ENCODE measurements at regions not wholly inside any gene's neighbourhood (a gene's known extent, or its start where the extent isn't known, plus 50 kb on each side); places are given as distances from the start of the nearest gene placed in this dataset.

DNA sequence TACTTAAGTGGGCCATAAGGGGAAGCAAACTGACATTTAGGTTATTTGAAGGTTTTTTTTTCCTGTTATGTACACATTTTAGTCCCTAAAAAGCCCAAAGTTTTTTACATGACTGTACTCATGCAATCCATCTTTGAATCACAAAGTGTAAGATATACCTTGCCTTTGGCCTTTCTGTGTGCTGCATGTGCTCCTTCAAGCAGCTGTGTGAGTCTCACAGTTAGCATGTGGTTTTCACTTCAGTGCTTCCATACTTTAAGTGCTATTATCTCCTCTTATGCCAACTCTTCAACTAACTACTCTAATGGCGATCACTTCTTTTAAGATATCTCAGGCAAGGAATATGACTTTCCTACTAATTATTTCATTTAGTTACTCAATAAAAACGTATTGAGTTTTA, 597.1 kb upstream of the ACVR2A start:
- Mint-ChIP-seq H3K4me3 (no peak overlapping the region), H3K36me3 (ENCODE audit: low read depth) (peaks cover 1% of the 10 kb centered on the region; the same call in 2 of the 3 replicates), H3K27ac (no peak overlapping the region), H3K27me3 (ENCODE audit: insufficient read depth, low read depth, poor library complexity) (no peaks in the 10 kb centered on the region), H3K4me1 (no peaks in the 10 kb centered on the region), H3K9me3 (peaks cover under 1% of the 10 kb centered on the region; the same call in 2 of the 3 replicates)
- no peaks in the 10 kb centered on the region for H3K9me2 ChIP-seq (ENCODE audit: insufficient read depth)
- H3F3A ChIP-seq (replicated peaks; ENCODE audit: low read depth), result no peaks in the 10 kb centered on the region
- H3K4me1 ChIP-seq (ENCODE audit: insufficient read depth), result no peaks in the 10 kb centered on the region
- no peaks in the 10 kb centered on the region for H4K20me1 ChIP-seq (replicated peaks; ENCODE audit: insufficient read depth)
- TF ChIP-seq CREB1 (CRISPR knock-in tag; IDR thresholded peaks at IDR 0.05; ENCODE audit: low read depth) (no peak), STAT1 (IDR thresholded peaks at IDR 0.05; ENCODE audit: unreplicated experiment) (no peak), EZH2phosphoT487 (IDR thresholded peaks at IDR 0.05; ENCODE audit: unreplicated experiment) (no peak), POLR2AphosphoS5 (IDR thresholded peaks at IDR 0.05; ENCODE audit: low read depth) (no peak), JUNB (IDR thresholded peaks at IDR 0.05; ENCODE audit: unreplicated experiment) (no peak)
- TF ChIP-seq, protein P1, sequence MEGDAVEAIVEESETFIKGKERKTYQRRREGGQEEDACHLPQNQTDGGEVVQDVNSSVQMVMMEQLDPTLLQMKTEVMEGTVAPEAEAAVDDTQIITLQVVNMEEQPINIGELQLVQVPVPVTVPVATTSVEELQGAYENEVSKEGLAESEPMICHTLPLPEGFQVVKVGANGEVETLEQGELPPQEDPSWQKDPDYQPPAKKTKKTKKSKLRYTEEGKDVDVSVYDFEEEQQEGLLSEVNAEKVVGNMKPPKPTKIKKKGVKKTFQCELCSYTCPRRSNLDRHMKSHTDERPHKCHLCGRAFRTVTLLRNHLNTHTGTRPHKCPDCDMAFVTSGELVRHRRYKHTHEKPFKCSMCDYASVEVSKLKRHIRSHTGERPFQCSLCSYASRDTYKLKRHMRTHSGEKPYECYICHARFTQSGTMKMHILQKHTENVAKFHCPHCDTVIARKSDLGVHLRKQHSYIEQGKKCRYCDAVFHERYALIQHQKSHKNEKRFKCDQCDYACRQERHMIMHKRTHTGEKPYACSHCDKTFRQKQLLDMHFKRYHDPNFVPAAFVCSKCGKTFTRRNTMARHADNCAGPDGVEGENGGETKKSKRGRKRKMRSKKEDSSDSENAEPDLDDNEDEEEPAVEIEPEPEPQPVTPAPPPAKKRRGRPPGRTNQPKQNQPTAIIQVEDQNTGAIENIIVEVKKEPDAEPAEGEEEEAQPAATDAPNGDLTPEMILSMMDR (conservative IDR thresholded peaks at IDR 0.05; ENCODE audit: low read depth in 2 of 2), result no peak
- DNase-seq (ENCODE audit: low spot score), result no peak
- no peaks in the 10 kb centered on the region for H3K79me2 ChIP-seq (replicated peaks; ENCODE audit: insufficient read depth)
- no peak overlapping the region for H3K27ac ChIP-seq (ENCODE audit: low read depth)
- no peak for ATAC-seq
- no peak overlapping the region for H2AFZ ChIP-seq
- H3K4me3 ChIP-seq, result no peak overlapping the region
- H3K4me2 ChIP-seq, result no peak overlapping the region
- H3K27me3 ChIP-seq (ENCODE audit: insufficient read depth), result no peaks in the 10 kb centered on the region
- no peaks in the 10 kb centered on the region for H3K36me3 ChIP-seq (ENCODE audit: insufficient read depth)

DNA sequence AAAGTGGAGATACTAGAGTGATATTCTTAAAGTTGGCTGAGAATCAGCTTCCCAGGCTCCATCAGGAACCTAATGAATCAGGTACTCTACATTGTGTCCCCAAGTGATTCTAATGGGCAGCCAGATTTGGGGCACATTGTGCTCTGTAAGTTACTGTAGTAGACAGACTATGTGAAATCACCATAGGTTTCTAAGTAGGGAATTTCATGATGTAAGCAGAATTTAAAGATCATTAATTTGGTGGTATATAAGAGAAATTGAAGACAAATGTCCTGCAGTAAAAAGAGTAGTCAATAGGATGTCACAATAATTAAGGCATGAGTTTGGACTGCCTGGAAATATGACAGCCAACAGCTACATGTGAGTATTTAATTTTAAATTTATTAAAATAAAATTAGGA, 602.4 kb upstream of the ACVR2A start:
- Histone ChIP-seq H4K20me1 (replicated peaks; ENCODE audit: insufficient read depth) (no peaks in the 10 kb centered on the region), H3F3A (replicated peaks; ENCODE audit: low read depth) (no peaks in the 10 kb centered on the region), H3K36me3 (ENCODE audit: insufficient read depth) (no peaks in the 10 kb centered on the region), H3K27ac (ENCODE audit: low read depth) (no peak overlapping the region), H2AFZ (no peak overlapping the region), H3K4me1 (ENCODE audit: insufficient read depth) (no peaks in the 10 kb centered on the region), H3K4me2 (no peak overlapping the region), H3K79me2 (replicated peaks; ENCODE audit: insufficient read depth) (no peaks in the 10 kb centered on the region), H3K4me3 (no peak overlapping the region), H3K27me3 (ENCODE audit: insufficient read depth) (no peaks in the 10 kb centered on the region), H3K9me2 (ENCODE audit: insufficient read depth) (no peaks in the 10 kb centered on the region)
- DNase-seq (ENCODE audit: low spot score), result no peak
- ATAC-seq, result no peak
- Mint-ChIP-seq H3K4me3 (no peak overlapping the region), H3K36me3 (ENCODE audit: low read depth) (no peaks in the 10 kb centered on the region), H3K27ac (no peak overlapping the region), H3K27me3 (ENCODE audit: insufficient read depth, low read depth, poor library complexity) (no peaks in the 10 kb centered on the region), H3K4me1 (no peaks in the 10 kb centered on the region), H3K9me3 (no peaks in the 10 kb centered on the region)
- TF ChIP-seq ZNF114 (CRISPR knock-in tag; IDR thresholded peaks at IDR 0.05), result no peak
- TF ChIP-seq, protein P2, sequence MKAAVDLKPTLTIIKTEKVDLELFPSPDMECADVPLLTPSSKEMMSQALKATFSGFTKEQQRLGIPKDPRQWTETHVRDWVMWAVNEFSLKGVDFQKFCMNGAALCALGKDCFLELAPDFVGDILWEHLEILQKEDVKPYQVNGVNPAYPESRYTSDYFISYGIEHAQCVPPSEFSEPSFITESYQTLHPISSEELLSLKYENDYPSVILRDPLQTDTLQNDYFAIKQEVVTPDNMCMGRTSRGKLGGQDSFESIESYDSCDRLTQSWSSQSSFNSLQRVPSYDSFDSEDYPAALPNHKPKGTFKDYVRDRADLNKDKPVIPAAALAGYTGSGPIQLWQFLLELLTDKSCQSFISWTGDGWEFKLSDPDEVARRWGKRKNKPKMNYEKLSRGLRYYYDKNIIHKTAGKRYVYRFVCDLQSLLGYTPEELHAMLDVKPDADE (IDR thresholded peaks at IDR 0.05), result no peak
- TF ChIP-seq, protein P3, sequence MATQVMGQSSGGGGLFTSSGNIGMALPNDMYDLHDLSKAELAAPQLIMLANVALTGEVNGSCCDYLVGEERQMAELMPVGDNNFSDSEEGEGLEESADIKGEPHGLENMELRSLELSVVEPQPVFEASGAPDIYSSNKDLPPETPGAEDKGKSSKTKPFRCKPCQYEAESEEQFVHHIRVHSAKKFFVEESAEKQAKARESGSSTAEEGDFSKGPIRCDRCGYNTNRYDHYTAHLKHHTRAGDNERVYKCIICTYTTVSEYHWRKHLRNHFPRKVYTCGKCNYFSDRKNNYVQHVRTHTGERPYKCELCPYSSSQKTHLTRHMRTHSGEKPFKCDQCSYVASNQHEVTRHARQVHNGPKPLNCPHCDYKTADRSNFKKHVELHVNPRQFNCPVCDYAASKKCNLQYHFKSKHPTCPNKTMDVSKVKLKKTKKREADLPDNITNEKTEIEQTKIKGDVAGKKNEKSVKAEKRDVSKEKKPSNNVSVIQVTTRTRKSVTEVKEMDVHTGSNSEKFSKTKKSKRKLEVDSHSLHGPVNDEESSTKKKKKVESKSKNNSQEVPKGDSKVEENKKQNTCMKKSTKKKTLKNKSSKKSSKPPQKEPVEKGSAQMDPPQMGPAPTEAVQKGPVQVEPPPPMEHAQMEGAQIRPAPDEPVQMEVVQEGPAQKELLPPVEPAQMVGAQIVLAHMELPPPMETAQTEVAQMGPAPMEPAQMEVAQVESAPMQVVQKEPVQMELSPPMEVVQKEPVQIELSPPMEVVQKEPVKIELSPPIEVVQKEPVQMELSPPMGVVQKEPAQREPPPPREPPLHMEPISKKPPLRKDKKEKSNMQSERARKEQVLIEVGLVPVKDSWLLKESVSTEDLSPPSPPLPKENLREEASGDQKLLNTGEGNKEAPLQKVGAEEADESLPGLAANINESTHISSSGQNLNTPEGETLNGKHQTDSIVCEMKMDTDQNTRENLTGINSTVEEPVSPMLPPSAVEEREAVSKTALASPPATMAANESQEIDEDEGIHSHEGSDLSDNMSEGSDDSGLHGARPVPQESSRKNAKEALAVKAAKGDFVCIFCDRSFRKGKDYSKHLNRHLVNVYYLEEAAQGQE (IDR thresholded peaks at IDR 0.05; ENCODE audit: unreplicated experiment), result no peak
- TF ChIP-seq POLR2AphosphoS5 (IDR thresholded peaks at IDR 0.05; ENCODE audit: low read depth), result no peak
- no peak for TF ChIP-seq CREB1 (CRISPR knock-in tag; IDR thresholded peaks at IDR 0.05; ENCODE audit: low read depth)
- TF ChIP-seq, protein P1 (conservative IDR thresholded peaks at IDR 0.05; ENCODE audit: low read depth in 2 of 2), result no peak

Data from GM23338 (cell line).